Neural cell (in vitro differentiated cells): ENCODE measurements at regions not wholly inside any gene's neighbourhood (a gene's known extent, or its start where the extent isn't known, plus 50 kb on each side); places are given as distances from the start of the nearest gene placed in this dataset.

Source experiments
- H2AFZ ChIP-seq: fragments of 200-600, 300-800 bp; sonication (generic), shearing (Covaris generic); 2 replicates; pipeline ENCODE4 v1.6.0; 2014; ENCODE audit warnings: low read depth, mild to moderate bottlenecking, antibody characterized with exemption, low read length, moderate library complexity
- H3F3A ChIP-seq: fragments of 200-600 bp; shearing (Covaris generic); 2 replicates; pipeline ENCODE4 v1.6.1; 2016; ENCODE audit warnings: mild to moderate bottlenecking, moderate library complexity, mixed read lengths, antibody characterized with exemption, low read length; ENCODE audit not compliant: insufficient read depth, poor library complexity, severe bottlenecking
- H3K27ac ChIP-seq: fragments of 200-600, 300-800 bp; sonication (generic), shearing (Covaris generic); 2 replicates; pipeline ENCODE4 v1.5.1; 2014; ENCODE audit warnings: mild to moderate bottlenecking, low read length, moderate library complexity
- H3K27me3 ChIP-seq: fragments of 300-800, 200-600 bp; sonication (generic), shearing (Covaris generic); 2 replicates; pipeline ENCODE4 v1.6.0; 2014; ENCODE audit warnings: mild to moderate bottlenecking, low read depth, low read length, moderate library complexity; ENCODE audit not compliant: insufficient read depth
- H3K36me3 ChIP-seq: fragments of 300-800, 200-600 bp; sonication (generic), shearing (Covaris generic); 2 replicates; pipeline ENCODE4 v1.5.1; 2014; ENCODE audit warnings: mild to moderate bottlenecking, antibody characterized with exemption, low read length, moderate library complexity; ENCODE audit not compliant: insufficient read depth
- H3K4me2 ChIP-seq: fragments of 300-800, 200-600 bp; sonication (generic), shearing (Covaris generic); 2 replicates; pipeline ENCODE4 v1.6.0; 2014; ENCODE audit warnings: mild to moderate bottlenecking, low read length
- H3K4me3 ChIP-seq: fragments of 300-800, 200-600 bp; sonication (generic), shearing (Covaris generic); 2 replicates; pipeline ENCODE4 v1.5.1; 2014; ENCODE audit warnings: mild to moderate bottlenecking, low read length, moderate library complexity
- H3K79me2 ChIP-seq: fragments of 200-600 bp; shearing (Covaris generic); replicated peaks from 2 replicates; pipeline ENCODE4 v1.6.0; 2014; ENCODE audit warnings: mild to moderate bottlenecking, low read length, moderate library complexity; ENCODE audit not compliant: insufficient read depth
- H3K9ac ChIP-seq: fragments of 300-800, 200-600 bp; sonication (generic), shearing (Covaris generic); 2 replicates; pipeline ENCODE4 v1.6.1; 2016; ENCODE audit warnings: mild to moderate bottlenecking, low read length, mixed read lengths
- H3K9me2 ChIP-seq: fragments of 200-600 bp; shearing (Covaris generic); 2 replicates; pipeline ENCODE4 v1.6.1; 2016; ENCODE audit warnings: mild to moderate bottlenecking, low read length, mixed read lengths; ENCODE audit not compliant: insufficient read depth
- H3K9me3 ChIP-seq: fragments of 200-600, 300-800 bp; sonication (generic), shearing (Covaris generic); 2 replicates; pipeline ENCODE4 v1.6.1; 2016; ENCODE audit warnings: mild to moderate bottlenecking, mixed run types, low read length, moderate library complexity, mixed read lengths
- H4K20me1 ChIP-seq: fragments of 200-600 bp; shearing (Covaris generic); 2 replicates; pipeline ENCODE4 v1.6.1; 2016; ENCODE audit warnings: mild to moderate bottlenecking, mixed run types; ENCODE audit not compliant: insufficient read depth
- CTCF ChIP-seq: fragments of 450-650 bp; IDR thresholded peaks from 2 replicates; pipeline ENCODE4 v1.5.1; 2014; ENCODE audit warnings: antibody characterized with exemption, mild to moderate bottlenecking, moderate library complexity; ENCODE audit not compliant: poor library complexity, severe bottlenecking
- EP300 ChIP-seq: fragments of 450-650 bp; conservative IDR thresholded peaks from 2 replicates; pipeline ENCODE4 v1.6.1; 2014; ENCODE audit warnings: antibody characterized with exemption, mild to moderate bottlenecking, moderate library complexity; ENCODE audit not compliant: poor library complexity, severe bottlenecking
- EZH2 ChIP-seq: fragments of 200-600, 300-800 bp; shearing (Covaris generic), sonication (generic); IDR thresholded peaks from 2 replicates; pipeline ENCODE4 v1.6.1; 2014; ENCODE audit warnings: antibody characterized with exemption, low read length, borderline replicate concordance, mild to moderate bottlenecking; ENCODE audit not compliant: insufficient read depth, poor library complexity, severe bottlenecking
- MXI1 ChIP-seq: fragments of 450-650 bp; conservative IDR thresholded peaks from 2 replicates; pipeline ENCODE4 v1.6.1; 2014; ENCODE audit warnings: antibody characterized with exemption, mild to moderate bottlenecking; ENCODE audit not compliant: poor library complexity, severe bottlenecking
- POLR2AphosphoS5 ChIP-seq: IDR thresholded peaks from 2 replicates; pipeline ENCODE4 v1.6.1; 2012
- RAD21 ChIP-seq: fragments of 450-650 bp; conservative IDR thresholded peaks from 2 replicates; pipeline ENCODE4 v1.6.1; 2014; ENCODE audit warnings: antibody characterized with exemption, mild to moderate bottlenecking, moderate library complexity
- REST ChIP-seq: IDR thresholded peaks from 2 replicates; pipeline ENCODE4 v1.6.1; 2012; ENCODE audit warnings: borderline replicate concordance
- SMC3 ChIP-seq: fragments of 450-650 bp; conservative IDR thresholded peaks from 2 replicates; pipeline ENCODE4 v1.6.1; 2014; ENCODE audit warnings: antibody characterized with exemption, mild to moderate bottlenecking, moderate library complexity; ENCODE audit not compliant: poor library complexity
- TAF1 ChIP-seq: IDR thresholded peaks from 2 replicates; pipeline ENCODE4 v1.6.1; 2012; ENCODE audit warnings: low read depth

- Histone ChIP-seq H3F3A (no peaks in the 10 kb centered on the region), H3K9me2 (no peaks in the 10 kb centered on the region), H3K9me3 (no peaks in the 10 kb centered on the region), H3K4me2 (no peak overlapping the region), H3K36me3 (no peaks in the 10 kb centered on the region), H3K9ac (no peak overlapping the region), H3K79me2 (no peaks in the 10 kb centered on the region), H3K27me3 (no peaks in the 10 kb centered on the region), H4K20me1 (no peaks in the 10 kb centered on the region), H3K4me3 (no peak overlapping the region), H2AFZ (no peak overlapping the region), H3K27ac (no peak overlapping the region)
- TF ChIP-seq EZH2: no peak
- TF ChIP-seq REST: no peak
- no peak for TF ChIP-seq SMC3
- TF ChIP-seq MXI1: no peak
- TF ChIP-seq CTCF: no peak
- no peak for TF ChIP-seq POLR2AphosphoS5
- TF ChIP-seq EP300: no peak
- no peak for TF ChIP-seq RAD21
- no peak for TF ChIP-seq TAF1
Observed at GRCh38 chr10:3574451-3574850, 210.6 kb downstream of the KLF6 start.

- Histone ChIP-seq H3K27ac (no peak overlapping the region), H3K9ac (no peak overlapping the region), H3K9me2 (no peaks in the 10 kb centered on the region)
Observed at GRCh38 chr10:3573498-3573897, 211.5 kb downstream of the KLF6 start.

More at GRCh38 chr10:3573498-3573897, 211.5 kb downstream of the KLF6 start:
- Histone ChIP-seq H3K4me2 (no peak overlapping the region), H3K79me2 (no peaks in the 10 kb centered on the region), H3K27me3 (no peaks in the 10 kb centered on the region), H2AFZ (no peak overlapping the region), H3K36me3 (no peaks in the 10 kb centered on the region), H4K20me1 (no peaks in the 10 kb centered on the region), H3K4me3 (no peak overlapping the region), H3K9me3 (no peaks in the 10 kb centered on the region), H3F3A (no peaks in the 10 kb centered on the region)
- TF ChIP-seq RAD21 (no peak), EZH2 (no peak), MXI1 (no peak), POLR2AphosphoS5 (no peak), CTCF (no peak), SMC3 (no peak), EP300 (no peak), REST (no peak), TAF1 (no peak)
